IMR-90 (cell line): ENCODE measurements at regions not wholly inside any gene's neighbourhood (a gene's known extent, or its start where the extent isn't known, plus 50 kb on each side); places are given as distances from the start of the nearest gene placed in this dataset.

ENCODE experiments used
- ATAC-seq: fragments of 200-7000 bp; cut with Tn5 transposase; 2 replicates; pipeline ENCODE4 v1.9.1; 2020; ENCODE audit warnings: low read depth, mild to moderate bottlenecking, moderate library complexity
- BruUV-seq: library from RNA; stranded (reverse); fragments of 400-500 nt; replicated peaks from 2 replicates; lab custom pipeline; 2021; lab: Mats Ljungman, UMichigan
- CTCF ChIA-PET: fragments of 300-600 bp; formaldehyde crosslinking; extraction: SDS; loops from one replicate; lab custom pipeline; 2021; ENCODE audit warnings: antibody characterized with exemption; lab: Yijun Ruan, JAX
- POLR2A ChIA-PET: fragments of 300-600 bp; sonication (Branson Sonifier 250); formaldehyde crosslinking; loops from one replicate; lab custom pipeline; 2022; ENCODE audit warnings: antibody characterized with exemption; ENCODE audit not compliant: unreplicated experiment; lab: Charles Lee
- DNase-seq: peaks from one replicate; pipeline ENCODE4 v3.0.0; 2013
- H2AFZ ChIP-seq: replicated peaks from 2 replicates; pipeline ENCODE3; 2013; ENCODE audit warnings: low read length, mild to moderate bottlenecking; ENCODE audit not compliant: poor library complexity
- H2AK5ac ChIP-seq: 2 replicates; pipeline ENCODE4 v1.6.1; 2013; ENCODE audit warnings: low read depth, low read length, inconsistent platforms
- H2AK9ac ChIP-seq: replicated peaks from 2 replicates; pipeline ENCODE3; 2013; ENCODE audit warnings: mild to moderate bottlenecking, low read depth, low read length, moderate library complexity; ENCODE audit not compliant: poor library complexity
- H2BK120ac ChIP-seq: 2 replicates; pipeline ENCODE4 v1.6.1; 2013; ENCODE audit warnings: low read depth, low read length, inconsistent platforms
- H2BK15ac ChIP-seq: 3 replicates; pipeline ENCODE4 v1.6.1; 2013; ENCODE audit warnings: low read depth, low read length, inconsistent platforms
- H2BK20ac ChIP-seq: 2 replicates; pipeline ENCODE4 v1.6.1; 2013; ENCODE audit warnings: low read depth, mild to moderate bottlenecking, inconsistent platforms, low read length, moderate library complexity
- H2BK5ac ChIP-seq: 2 replicates; pipeline ENCODE4 v1.6.1; 2013; ENCODE audit warnings: mild to moderate bottlenecking, low read depth, low read length, inconsistent platforms; ENCODE audit not compliant: poor library complexity, severe bottlenecking
- H3K14ac ChIP-seq: replicated peaks from 2 replicates; pipeline ENCODE4 v1.6.1; 2013; ENCODE audit warnings: low read depth, low read length, inconsistent platforms
- H3K18ac ChIP-seq: 2 replicates; pipeline ENCODE4 v1.6.1; 2013; ENCODE audit warnings: low read depth, low read length, control low read depth
- H3K23ac ChIP-seq: 2 replicates; pipeline ENCODE4 v1.6.1; 2013; ENCODE audit warnings: low read depth, low read length, inconsistent platforms
- H3K27ac ChIP-seq: 2 replicates; pipeline ENCODE4 v1.5.1; 2013; ENCODE audit warnings: mild to moderate bottlenecking, control low read depth, low read length; ENCODE audit not compliant: insufficient read depth
- H3K27me3 ChIP-seq: 2 replicates; pipeline ENCODE4 v1.6.1; 2013; ENCODE audit warnings: low read length; ENCODE audit not compliant: control insufficient read depth, insufficient read depth
- H3K36me3 ChIP-seq: 2 replicates; pipeline ENCODE4 v1.6.1; 2013; ENCODE audit warnings: low read length, mixed read lengths; ENCODE audit not compliant: control insufficient read depth, insufficient read depth
- H3K4ac ChIP-seq: 2 replicates; pipeline ENCODE4 v1.6.1; 2013; ENCODE audit warnings: low read depth, low read length, inconsistent platforms
- H3K4me1 ChIP-seq: 2 replicates; pipeline ENCODE4 v1.6.1; 2013; ENCODE audit warnings: low read length, mixed read lengths; ENCODE audit not compliant: control insufficient read depth, insufficient read depth
- H3K4me2 ChIP-seq: 2 replicates; pipeline ENCODE4 v1.6.1; 2013; ENCODE audit warnings: low read depth, mild to moderate bottlenecking, control low read depth, low read length, moderate library complexity
- H3K4me3 ChIP-seq: 2 replicates; pipeline ENCODE4 v1.5.1; 2013; ENCODE audit warnings: low read depth, mild to moderate bottlenecking, control low read depth, low read length, moderate library complexity; ENCODE audit not compliant: insufficient read depth
- H3K56ac ChIP-seq: 2 replicates; pipeline ENCODE4 v1.6.1; 2013; ENCODE audit warnings: low read length, inconsistent platforms; ENCODE audit not compliant: insufficient read depth; ENCODE audit errors: extremely low read depth
- H3K79me1 ChIP-seq, 2 experiments: 2 replicates each; pipeline ENCODE4 v1.6.1; 2013; ENCODE audit warnings: low read length in 2 of 2, inconsistent platforms in 1 of 2, low read depth in 1 of 2
- H3K9ac ChIP-seq: 2 replicates; pipeline ENCODE4 v1.6.1; 2013; ENCODE audit warnings: low read depth, low read length, control low read depth
- H3K9me1 ChIP-seq: 2 replicates; pipeline ENCODE4 v1.6.1; 2013; ENCODE audit warnings: low read length, inconsistent platforms; ENCODE audit not compliant: insufficient read depth
- H3K9me3 ChIP-seq: 2 replicates; pipeline ENCODE4 v1.6.1; 2013; ENCODE audit warnings: low read length; ENCODE audit not compliant: control insufficient read depth, insufficient read depth
- H4K20me1 ChIP-seq: 2 replicates; pipeline ENCODE4 v1.6.1; 2013; ENCODE audit warnings: low read length, inconsistent platforms; ENCODE audit not compliant: insufficient read depth
- H4K5ac ChIP-seq: 2 replicates; pipeline ENCODE4 v1.6.1; 2013; ENCODE audit warnings: mild to moderate bottlenecking, low read depth, low read length, control low read depth
- H4K8ac ChIP-seq, 2 experiments: 2 replicates each; pipeline ENCODE4 v1.6.1; 2013; ENCODE audit warnings: low read depth in 2 of 2, low read length in 2 of 2, control low read depth in 1 of 2, inconsistent platforms in 1 of 2
- H4K91ac ChIP-seq: 2 replicates; pipeline ENCODE4 v1.6.1; 2013; ENCODE audit warnings: low read depth, low read length, inconsistent platforms; ENCODE audit not compliant: insufficient read depth
- CEBPB ChIP-seq: IDR thresholded peaks from 2 replicates; pipeline ENCODE4 v1.6.1; 2012; ENCODE audit warnings: low read depth, low read length, improper control_type of control experiment
- USF2 ChIP-seq: fragments of 150-350 bp; IDR thresholded peaks from 2 replicates; pipeline ENCODE4 v1.6.1; 2017; ENCODE audit warnings: mild to moderate bottlenecking, antibody characterized with exemption, low read length, low read depth
- WGBS, 2 experiments: methylation state at CpG; one replicate each; pipeline versions ENCODE4 v1.1.5 to v1.1.7; 2013; ENCODE audit warnings: missing lambda C conversion rate in 2 of 2; ENCODE audit not compliant: insufficient read length in 1 of 2; ENCODE audit errors: extremely low coverage in 2 of 2; 5-methylcytosine and 5-hydroxymethylcytosine counted together
- dilution Hi-C: fragments of 300-500 bp; cut with HindIII; formaldehyde crosslinking; loops from one replicate; pipeline ENCODE4 v1.14.3; 2018; ENCODE audit warnings: low sequenced_read_pairs; ENCODE audit not compliant: unreplicated experiment
- in situ Hi-C: fragments of 300-500 bp; cut with MboI; formaldehyde crosslinking; loops from 3 replicates; pipeline ENCODE4 v1.14.3; 2019; ENCODE audit warnings: low sequenced_read_pairs, inconsistent platforms, mixed read lengths
- intact Hi-C: fragments of 100-400 bp; cut with micrococcal nuclease; formaldehyde crosslinking; loops from 2 replicates; pipeline ENCODE4 v1.10.0; 2022

GRCh38 chr1:244226435-244226834 lies 175.4 kb downstream of the ZBTB18 start:
- ChIA-PET CTCF (no interaction called here), POLR2A (no interaction called here)
- H4K5ac ChIP-seq: no peak overlapping the region
- dilution Hi-C loops: no loop called here
- peak overlapping the region; percentile 2; the same call in 1 of the 2 replicates for H2BK120ac ChIP-seq
- DNase-seq (peak; percentile 61), ATAC-seq (no peak)
- H3K27me3 ChIP-seq: no peaks in the 10 kb centered on the region
- no peak overlapping the region for H3K4me3 ChIP-seq
- peaks cover 8% of the 10 kb centered on the region for H3K4me1 ChIP-seq
- intact Hi-C loops: no loop called here
- in situ Hi-C loops: no loop called here
- H4K8ac ChIP-seq: no peak overlapping the region; a peak in 1 of 4 replicates
- no peaks in the 10 kb centered on the region for H4K20me1 ChIP-seq
- TF ChIP-seq USF2 (no peak), CEBPB (peak; percentile 46; the same call in 1 of the 2 replicates)
- WGBS, 2 experiments: no CpG with 5 or more reads among the region's 3 CpGs
- no peak overlapping the region for H2BK5ac ChIP-seq
- H4K91ac ChIP-seq: no peak overlapping the region
- H3K36me3 ChIP-seq: no peaks in the 10 kb centered on the region
- no peak overlapping the region; the same call in 1 of the 2 replicates for H3K4me2 ChIP-seq
- no peak overlapping the region for H3K14ac ChIP-seq
- BruUV-seq: no TSS peak
- H2BK20ac ChIP-seq: no peak overlapping the region
- H3K23ac ChIP-seq: no peak overlapping the region
- H2AK9ac ChIP-seq: no peak overlapping the region
- H3K9ac ChIP-seq: no peak overlapping the region
- H3K79me1 ChIP-seq: no peaks in the 10 kb centered on the region
- no peaks in the 10 kb centered on the region for H3K9me1 ChIP-seq
- no peak overlapping the region for H2BK15ac ChIP-seq
- no peak overlapping the region for H3K18ac ChIP-seq
- no peak overlapping the region for H2AFZ ChIP-seq
- no peak overlapping the region; the same call in 1 of the 2 replicates for H2AK5ac ChIP-seq
- no peak overlapping the region for H3K4ac ChIP-seq
- no peak overlapping the region for H3K27ac ChIP-seq
- H3K9me3 ChIP-seq: no peaks in the 10 kb centered on the region
- H3K56ac ChIP-seq: no peak overlapping the region
